ENCODE measurements at regions not wholly inside any gene's neighbourhood (a gene's known extent, or its start where the extent isn't known, plus 50 kb on each side); places are given as distances from the start of the nearest gene placed in this dataset.

- Histone ChIP-seq H3K14ac (ENCODE audit: insufficient read length) (no peak overlapping the region), H4K8ac (ENCODE audit: extremely low read depth, insufficient read depth, low read length) (no peak overlapping the region), H3K36me3 (ENCODE audit: control insufficient read depth in 2 of 4, insufficient read depth in 4 of 4, low read length in 3 of 4) (no peaks in the 10 kb centered on the region), H3K4me1 (replicated peaks in 1 of 4; ENCODE audit: control insufficient read depth in 3 of 4, insufficient read depth in 4 of 4, low read length in 3 of 4) (peaks cover 0 to 3% (median 2%) of the 10 kb centered on the region in 4 experiments; a peak in 3 of 7 replicates), H2BK120ac (replicated peaks; ENCODE audit: low read depth, low read length) (no peak overlapping the region), H2BK15ac (ENCODE audit: low read length) (no peak overlapping the region), H2BK12ac (ENCODE audit: low read depth, low read length) (no peak overlapping the region), H3K4me2 (ENCODE audit: insufficient read depth in 1 of 2, low read depth in 2 of 2, low read length in 2 of 2) (no peak overlapping the region), H3K23ac (ENCODE audit: insufficient read length) (no peak overlapping the region), H3K79me2 (ENCODE audit: control insufficient read depth in 1 of 2, insufficient read depth in 2 of 2, low read length in 2 of 2) (no peaks in the 10 kb centered on the region), H3K9ac (replicated peaks in 1 of 4; ENCODE audit: extremely low read depth in 1 of 4, low read depth in 3 of 4, low read length in 3 of 4) (no peak overlapping the region), H3K23me2 (ENCODE audit: low read depth, low read length) (no peaks in the 10 kb centered on the region), H3K9me3 (ENCODE audit: insufficient read depth in 2 of 2, low read depth in 1 of 2, low read length in 1 of 2) (no peaks in the 10 kb centered on the region), H2BK5ac (ENCODE audit: low read depth, low read length) (no peak overlapping the region), H3K27me3 (replicated peaks in 1 of 4; ENCODE audit: control insufficient read depth in 3 of 4, extremely low read depth in 1 of 4, insufficient read depth in 3 of 4, low read length in 3 of 4) (no peaks in the 10 kb centered on the region), H3K56ac (replicated peaks; ENCODE audit: insufficient read length, low read depth, low read length) (no peak overlapping the region), H2AFZ (ENCODE audit: low read length) (no peak overlapping the region), H2BK20ac (ENCODE audit: low read length) (no peak overlapping the region), H3K4me3 (ENCODE audit: extremely low read depth in 1 of 4, insufficient read depth in 2 of 4, low read depth in 3 of 4, low read length in 4 of 4) (no peak overlapping the region), H4K20me1 (replicated peaks in 1 of 2; ENCODE audit: control insufficient read depth in 1 of 2, insufficient read depth in 2 of 2, low read length in 2 of 2) (no peaks in the 10 kb centered on the region), H3K27ac (ENCODE audit: low read depth, low read length) (no peak overlapping the region), H3K4ac (replicated peaks; ENCODE audit: insufficient read length, low read depth, low read length) (no peak overlapping the region), H3K79me1 (ENCODE audit: low read depth, low read length) (no peaks in the 10 kb centered on the region), H4K5ac (ENCODE audit: insufficient read length, low read depth, low read length) (no peak overlapping the region), H4K91ac (replicated peaks; ENCODE audit: insufficient read length, low read length) (no peak overlapping the region), H3K18ac (ENCODE audit: extremely low read depth, low read length) (no peak overlapping the region), H2AK5ac (ENCODE audit: low read depth, low read length) (no peak overlapping the region)
- ChIA-PET POLR2A (ENCODE audit: partially characterized antibody) (interaction anchor here (0.6 kb wide), 1 partner anchor 285 kb away, joined by 3 read pairs; no protein-coding TSS in a partner anchor), CTCF (ENCODE audit: partially characterized antibody) (interaction anchor here (1.0 to 1.8 kb wide), 2 partner anchors 16 to 72 kb away, joined by 3 to 8 read pairs; no protein-coding TSS in a partner anchor)
- 88% methylated on average over 7 of the region's 7 CpGs; no CpG with 5 or more reads in 1 of the 2 experiments for WGBS, 2 experiments (ENCODE audit: extremely low coverage in 1 of 2, insufficient coverage in 1 of 2, insufficient read length in 1 of 2, insufficient replicate concordance in 2 of 2, low coverage in 1 of 2, low lambda C conversion rate in 2 of 2, missing lambda C conversion rate in 1 of 2)
- DNase-seq (ENCODE audit: low read depth in 1 of 2, low spot score in 2 of 2) (no peak), FAIRE-seq (no peak)
- no peak for TF ChIP-seq ZNF274 (IDR thresholded peaks at IDR 0.05; ENCODE audit: borderline replicate concordance, extremely low read depth, low read length)
- TF ChIP-seq USF2 (IDR thresholded peaks at IDR 0.05; ENCODE audit: low read length) = no peak
- no peak for TF ChIP-seq YY1 (IDR thresholded peaks at IDR 0.05; ENCODE audit: low read depth, low read length)
- TF ChIP-seq ATF2 (IDR thresholded peaks at IDR 0.05; ENCODE audit: low read length) = no peak
- TF ChIP-seq SIRT6 (IDR thresholded peaks at IDR 0.05; ENCODE audit: low read length) = no peak
- no peak for TF ChIP-seq TCF12 (IDR thresholded peaks at IDR 0.05; ENCODE audit: low read depth, low read length)
- TF ChIP-seq SIX5 (IDR thresholded peaks at IDR 0.05; ENCODE audit: low read depth, low read length) = no peak
- TF ChIP-seq MAX (IDR thresholded peaks at IDR 0.05) = no peak
- TF ChIP-seq GABPA (IDR thresholded peaks at IDR 0.05; ENCODE audit: borderline replicate concordance, insufficient read depth, low read length) = no peak
Observed at GRCh38 chr19:30712431-30713337, 340.5 kb downstream of the ZNF536 start.
